HG03565 (cell line): ENCODE measurements at regions not wholly inside any gene's neighbourhood (a gene's known extent, or its start where the extent isn't known, plus 50 kb on each side); places are given as distances from the start of the nearest gene placed in this dataset.

ENCODE experiments used
- ATAC-seq: cut with Tn5 transposase; IDR thresholded peaks from one replicate; pipeline ENCODE4 v1.9.1; 2021; ENCODE audit warnings: mild to moderate bottlenecking, moderate library complexity; ENCODE audit not compliant: unreplicated experiment

DNA sequence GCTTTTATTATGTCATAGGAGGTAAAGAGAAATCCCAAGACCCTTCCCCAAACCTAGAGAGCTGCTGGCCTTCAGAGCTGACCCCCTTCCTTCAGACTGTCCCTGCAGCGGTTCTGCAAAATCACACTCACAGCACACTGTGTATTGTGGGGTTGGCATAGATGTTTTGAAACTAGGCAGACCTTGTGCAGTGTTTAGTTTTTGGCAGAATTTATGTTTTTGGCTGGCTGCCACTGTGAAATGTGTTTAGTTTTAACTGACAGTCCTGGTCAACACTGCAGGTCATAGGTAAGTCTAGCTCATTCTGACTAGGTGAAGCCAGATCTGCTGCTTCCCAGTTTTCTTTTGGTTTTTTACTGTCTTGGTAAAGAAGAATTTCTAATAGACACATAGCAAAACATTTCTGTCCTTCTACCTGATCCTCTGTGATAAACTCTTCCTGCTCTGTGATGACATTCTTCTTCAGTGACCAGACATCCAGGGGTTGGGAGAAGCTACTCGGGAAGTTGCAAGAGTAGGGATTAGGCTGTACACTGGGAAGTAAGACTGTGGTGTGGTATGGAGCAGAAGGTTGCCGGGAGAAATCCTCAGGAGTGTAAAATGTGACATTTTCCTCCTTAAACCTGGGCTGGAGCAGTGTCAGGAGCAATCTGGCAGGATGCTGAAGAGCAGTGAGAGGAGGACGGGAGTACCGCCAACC, 209.6 kb upstream of the MCTP2 start:
- no peak for ATAC-seq

DNA sequence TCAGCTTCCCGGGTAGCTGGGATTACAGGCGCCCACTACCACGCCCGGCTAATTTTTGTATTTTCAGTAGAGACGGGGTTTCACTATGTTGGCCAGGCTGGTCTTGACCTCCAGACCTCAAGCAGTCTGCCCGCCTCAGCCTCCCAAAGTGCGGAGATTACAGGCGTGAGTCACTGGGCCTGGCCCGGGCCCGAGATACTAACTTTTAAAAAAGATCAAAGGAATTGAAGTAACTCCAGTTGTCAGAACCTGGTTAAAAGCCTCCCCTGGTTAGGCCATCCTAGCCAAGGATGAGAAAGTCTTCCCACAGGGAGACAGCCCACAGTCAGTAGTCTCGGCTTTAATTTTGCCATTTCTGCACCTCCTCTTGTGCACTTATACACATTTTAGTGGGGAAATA, 212.3 kb upstream of the MCTP2 start:
- ATAC-seq, result no peak

DNA sequence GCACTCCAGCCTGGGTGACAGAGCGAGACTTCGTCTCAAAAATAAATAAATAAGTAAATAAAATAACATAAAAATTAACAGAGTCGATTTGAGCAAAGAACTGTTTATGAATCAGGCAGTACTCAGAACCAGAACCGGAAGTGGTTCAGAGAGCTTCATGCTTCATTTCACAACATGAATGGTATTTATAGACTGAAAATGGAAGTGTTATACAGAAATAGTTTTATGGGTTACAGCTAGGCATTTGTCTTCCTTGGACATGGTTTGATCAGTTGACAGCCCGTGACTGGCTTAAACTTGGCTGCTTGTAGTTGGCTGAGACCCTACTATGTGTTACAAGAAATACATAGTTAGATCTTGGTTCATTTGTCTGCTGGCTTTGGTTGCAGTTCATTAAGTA, 216.0 kb upstream of the MCTP2 start:
- no peak for ATAC-seq

DNA sequence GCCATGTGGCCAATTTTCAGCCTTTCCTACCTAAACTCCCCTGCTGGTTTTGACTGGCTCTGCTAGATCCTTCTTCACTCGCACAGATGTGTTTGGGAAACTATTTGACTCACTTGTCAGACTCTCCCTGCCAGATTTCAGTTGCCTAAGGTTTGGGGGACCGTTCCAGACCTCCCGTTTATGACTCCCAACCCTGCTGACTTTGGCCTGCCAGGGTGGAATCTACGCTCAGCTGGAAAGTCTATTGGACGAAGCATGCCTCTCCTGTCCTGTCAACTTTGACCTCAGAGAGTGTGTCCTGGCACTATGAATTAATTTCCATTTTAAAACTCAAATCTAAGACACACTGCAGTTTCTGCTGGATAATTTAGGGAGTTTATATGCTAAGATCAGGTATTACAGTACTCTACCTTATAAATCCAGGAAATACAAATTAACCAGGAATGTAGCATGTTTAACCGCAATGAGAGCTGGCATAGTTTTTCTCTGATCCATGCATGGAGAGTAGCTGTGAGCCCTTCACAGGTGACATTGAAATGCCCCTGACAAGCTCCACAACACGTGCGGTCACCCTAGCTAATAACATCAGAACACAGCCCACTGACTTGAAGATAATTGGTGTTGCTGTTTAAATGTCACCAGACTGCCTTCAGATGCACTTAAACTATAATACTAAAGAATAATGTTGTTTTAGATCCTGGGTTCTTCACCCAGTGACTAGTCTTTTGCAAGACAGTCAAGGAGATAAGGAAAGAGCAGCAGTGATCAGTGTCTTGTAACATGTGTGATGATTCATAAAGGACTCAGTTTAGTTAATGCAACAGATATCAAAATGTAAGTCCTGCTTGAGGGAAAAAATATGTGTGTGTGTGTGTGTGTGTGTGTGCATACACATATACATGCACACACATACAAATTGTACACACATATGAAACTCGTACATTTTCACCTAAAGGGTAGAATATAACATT, 223.0 kb upstream of the MCTP2 start:
- no peak for ATAC-seq

DNA sequence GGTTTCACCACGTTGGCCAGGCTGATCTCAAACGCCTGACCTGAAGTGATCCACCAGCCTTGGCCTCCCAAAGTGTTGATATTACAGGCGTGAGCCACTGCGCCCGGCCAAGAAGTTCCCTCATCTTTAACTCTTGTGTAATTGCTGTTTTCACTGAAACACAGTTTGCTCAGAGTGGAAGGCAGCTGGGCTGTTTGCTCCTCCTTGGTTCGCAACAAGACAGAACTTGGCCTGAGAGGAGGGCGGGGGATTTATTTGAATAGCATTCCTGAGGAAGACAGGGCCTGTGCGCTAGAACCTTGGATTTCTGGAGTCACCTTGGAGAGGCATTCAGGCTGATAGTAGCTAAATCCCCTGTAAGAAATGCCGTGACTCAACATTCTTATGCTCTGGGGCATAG, 226.7 kb upstream of the MCTP2 start:
- ATAC-seq, result no peak

DNA sequence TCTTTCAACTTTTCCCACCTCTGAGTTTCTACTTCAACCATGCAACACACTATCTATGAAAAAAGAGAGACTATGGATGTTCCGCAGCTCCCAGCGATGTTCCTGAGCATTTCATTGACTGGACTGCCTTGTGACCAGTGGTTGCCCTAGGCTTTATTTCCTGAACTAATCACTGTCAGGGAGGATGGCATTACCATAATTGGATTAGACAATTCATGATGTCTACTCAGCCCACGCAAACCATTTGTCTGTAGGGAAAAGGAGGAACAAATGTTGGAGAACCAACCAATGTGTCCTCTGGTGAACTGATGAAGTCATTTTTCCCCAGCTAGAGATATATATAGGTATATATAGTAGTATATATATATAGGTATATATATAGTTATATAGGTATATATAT, 229.3 kb upstream of the MCTP2 start:
- ATAC-seq, result no peak

DNA sequence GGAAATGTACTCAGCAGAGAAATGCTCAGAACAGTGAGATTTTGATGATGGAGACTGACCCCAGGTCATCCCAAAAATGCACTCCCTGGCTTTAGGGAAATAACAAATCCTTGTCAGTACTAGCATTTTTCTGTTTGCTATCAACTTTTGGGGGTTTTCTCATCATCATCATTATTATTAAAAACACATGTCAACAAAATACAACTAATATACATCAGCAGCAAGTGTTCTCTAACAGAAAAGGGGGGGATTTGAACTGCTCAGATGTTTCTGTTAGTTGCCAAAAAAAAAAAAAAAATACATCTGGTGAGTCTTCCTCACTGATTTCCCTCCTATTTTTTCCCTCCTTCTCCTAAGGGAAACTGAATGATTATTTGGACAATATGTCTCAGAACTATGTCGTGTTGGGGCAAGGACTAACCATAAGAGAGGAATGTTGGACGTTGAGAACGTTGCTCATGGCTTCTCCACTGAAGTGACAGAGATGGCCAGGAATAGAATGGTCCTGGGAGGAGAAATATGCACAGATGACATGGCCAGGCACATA, 230.0 kb upstream of the MCTP2 start:
- no peak for ATAC-seq

DNA sequence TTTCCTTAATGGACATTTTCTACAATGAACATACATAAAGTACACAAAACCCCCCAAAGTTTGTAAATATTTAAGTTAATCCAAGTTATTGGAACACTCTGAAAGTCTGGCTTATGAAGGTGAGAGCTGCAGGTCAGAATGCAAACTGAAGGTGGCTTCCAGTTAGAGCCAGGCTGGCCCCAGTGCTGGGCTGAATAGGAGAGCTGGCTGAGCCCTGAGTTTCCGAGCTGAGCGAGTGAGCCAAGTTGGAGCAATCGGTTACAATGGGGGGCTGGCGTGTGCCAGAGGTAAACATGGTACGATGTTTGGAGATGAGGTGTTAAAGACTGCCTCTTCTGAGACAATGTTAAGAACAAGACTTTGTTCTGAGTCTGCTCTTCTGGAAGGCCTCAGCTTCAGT, 230.8 kb upstream of the MCTP2 start:
- ATAC-seq, result no peak

DNA sequence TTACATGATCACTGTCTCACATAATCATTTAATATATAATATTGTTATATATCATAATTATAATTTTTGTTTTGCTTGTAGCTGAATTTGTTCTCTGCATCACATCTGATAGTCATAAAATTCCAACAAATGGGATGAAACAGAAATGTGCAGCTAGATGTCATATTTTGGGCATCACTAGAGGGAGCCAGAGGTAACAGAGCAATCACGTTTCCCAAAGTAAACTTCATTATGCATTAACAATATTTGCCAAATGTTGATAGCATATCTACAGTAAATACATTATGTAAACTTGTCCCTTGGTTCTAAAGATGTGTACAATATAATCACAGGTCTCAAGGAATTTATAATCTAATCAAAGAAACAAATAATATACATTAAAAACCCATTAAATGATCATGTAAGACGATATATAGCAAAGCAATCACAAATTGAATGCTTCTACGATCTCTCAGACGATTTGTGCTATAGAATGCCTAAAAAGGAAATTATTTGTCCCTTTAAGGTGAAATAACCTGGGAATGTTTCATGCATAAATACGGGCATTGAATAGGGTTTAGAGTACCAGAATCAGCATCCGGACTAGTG, 234.2 kb upstream of the MCTP2 start:
- ATAC-seq, result no peak

DNA sequence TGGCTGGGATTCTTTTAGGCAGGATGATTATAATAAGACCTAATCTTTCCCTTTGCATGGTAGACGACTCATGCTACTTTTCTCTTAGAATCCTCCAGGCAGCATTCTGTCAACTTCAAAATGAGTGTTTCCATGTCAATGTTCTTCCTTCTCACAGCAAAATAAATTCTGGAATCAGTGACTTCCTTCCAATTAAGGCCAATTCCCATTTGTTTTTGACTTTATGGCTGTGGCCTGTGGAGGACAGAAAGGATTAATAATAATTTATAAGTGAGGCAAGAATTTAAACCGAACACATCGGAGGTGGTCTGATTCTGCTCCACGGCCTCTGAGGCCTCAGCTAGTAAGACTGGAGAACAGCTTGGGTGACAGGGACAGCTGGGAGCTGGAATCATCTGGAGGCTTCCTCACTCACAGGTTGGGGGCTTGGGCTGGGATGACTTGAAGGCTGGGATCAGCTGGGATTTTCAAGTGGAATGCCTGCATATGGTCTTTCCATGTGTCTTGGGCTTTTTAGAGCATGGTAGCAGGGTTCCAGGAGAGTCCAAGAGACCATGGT, 241.8 kb upstream of the MCTP2 start:
- no peak for ATAC-seq

DNA sequence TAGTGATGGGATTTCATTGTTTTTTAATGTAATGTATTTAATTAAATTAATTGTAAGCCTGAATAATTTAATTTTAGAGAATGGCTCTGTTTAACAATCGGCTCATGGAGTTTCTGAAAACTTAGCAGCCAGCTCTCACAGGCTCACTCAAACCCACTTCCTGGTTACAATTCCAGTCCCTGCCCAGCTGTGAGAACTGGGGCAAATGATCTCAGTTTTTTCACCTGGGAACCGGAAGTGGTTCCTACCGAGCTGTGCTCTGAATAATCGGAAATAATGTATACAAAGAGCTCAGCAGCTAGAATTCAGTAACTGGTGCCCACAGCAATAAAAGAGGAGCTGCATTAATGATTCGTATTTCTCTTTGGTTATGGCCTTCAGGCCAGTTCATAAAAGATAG, 244.3 kb upstream of the MCTP2 start:
- ATAC-seq, result no peak

DNA sequence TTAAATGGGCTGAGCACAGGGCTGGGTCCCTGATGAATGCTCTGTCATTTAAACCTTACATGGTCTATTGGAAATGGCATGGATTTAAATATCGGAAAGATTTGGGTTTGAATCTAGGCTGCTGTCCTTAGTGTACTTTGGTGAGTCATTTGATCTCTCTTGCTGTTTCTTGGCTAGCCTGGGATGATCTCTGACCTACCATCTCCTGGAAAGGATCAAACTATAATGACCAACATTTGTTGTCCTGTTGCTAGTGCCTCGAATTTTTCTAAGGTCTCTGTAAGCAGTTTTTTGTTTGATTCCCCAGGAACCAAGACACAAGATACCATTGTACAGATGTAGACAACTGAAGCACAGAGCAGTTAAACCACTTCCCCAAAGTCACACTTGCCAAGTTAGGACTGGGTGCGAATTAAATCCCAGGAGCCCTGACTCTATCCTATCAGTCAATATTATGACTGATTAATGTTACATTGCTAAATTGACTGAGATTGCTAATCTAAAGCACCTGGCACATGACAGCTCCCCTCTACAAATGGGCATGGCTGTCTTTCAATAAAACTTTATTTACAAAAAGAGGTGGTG, 244.9 kb upstream of the MCTP2 start:
- no peak for ATAC-seq

DNA sequence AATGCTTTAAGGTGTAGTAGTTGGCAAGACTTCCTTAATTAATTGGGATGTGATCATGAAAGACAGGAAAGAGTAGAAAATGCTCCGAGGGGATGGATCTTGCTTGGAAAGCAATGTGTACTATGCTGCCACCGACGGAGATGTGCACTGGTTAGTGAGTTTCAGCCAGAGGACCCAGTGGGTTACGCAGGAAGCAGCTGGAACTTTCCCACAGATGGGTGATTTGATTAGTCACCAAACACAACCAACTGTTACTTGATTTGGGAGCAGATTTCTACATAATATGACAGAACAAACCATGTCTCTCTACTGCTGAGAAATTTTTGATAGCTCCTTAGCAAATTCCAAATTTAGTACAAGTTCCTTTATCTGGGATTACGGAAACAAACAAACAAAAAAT, 245.4 kb upstream of the MCTP2 start:
- no peak for ATAC-seq

DNA sequence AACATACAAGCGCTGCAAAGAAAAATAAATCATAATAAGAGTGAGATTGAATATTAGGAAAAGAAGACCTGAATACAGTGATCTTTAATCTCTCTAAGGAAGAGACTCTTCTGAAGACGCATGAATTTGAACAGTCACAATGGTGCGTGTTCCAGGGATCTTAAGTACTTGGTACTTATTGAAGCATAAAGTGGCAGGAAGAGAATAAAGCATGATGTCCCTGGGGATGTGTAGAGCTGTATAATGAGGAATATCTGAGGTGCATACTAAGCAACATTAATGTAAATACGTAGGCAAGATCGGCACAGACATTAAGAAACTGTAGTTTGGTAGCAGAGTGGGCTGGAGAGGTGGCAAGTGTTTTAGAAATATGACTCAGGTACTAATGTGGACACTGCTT, 246.2 kb upstream of the MCTP2 start:
- ATAC-seq, result no peak

DNA sequence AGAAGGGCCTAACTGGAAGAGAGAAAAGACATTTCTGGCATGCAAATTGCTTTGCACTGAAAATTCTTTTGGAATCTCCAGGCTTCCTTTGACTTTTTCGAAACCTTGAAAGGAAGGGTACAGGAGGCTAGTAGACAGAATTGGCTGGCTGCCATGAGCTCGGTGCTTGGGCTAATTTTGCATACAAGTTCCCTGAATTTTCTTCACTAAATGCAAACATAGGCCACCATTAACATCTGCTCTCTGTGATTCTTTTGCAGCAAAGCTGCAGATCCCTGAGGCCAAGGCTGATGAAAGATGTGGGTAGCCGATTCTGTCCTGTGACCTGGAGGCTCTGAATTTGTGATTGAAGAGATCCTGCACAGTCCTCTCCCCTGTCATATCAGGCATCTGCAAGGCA, 247.8 kb upstream of the MCTP2 start:
- no peak for ATAC-seq

DNA sequence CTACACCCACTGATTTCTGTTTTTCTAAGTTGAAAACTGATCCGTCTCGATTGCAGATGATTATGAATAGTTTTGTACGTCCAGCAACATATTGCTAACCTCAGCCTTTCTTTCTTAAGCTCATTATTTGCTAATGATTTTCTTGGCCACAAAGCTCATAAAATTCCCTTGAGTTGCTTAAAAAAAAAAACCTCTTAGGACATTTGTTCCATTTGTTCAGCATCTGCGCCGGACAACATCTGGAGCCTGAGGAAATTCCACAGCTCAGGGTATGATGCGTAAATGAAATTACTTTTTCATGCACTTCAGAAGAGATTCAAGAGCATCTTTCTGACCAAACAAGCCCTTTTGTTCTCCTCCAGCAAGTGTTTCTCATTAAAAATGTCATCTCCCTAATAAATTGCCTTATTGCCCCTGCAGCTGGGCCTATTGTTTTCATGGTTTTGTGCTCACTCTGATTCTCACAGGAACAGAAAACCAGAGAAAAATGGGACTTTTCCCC, 249.1 kb upstream of the MCTP2 start:
- ATAC-seq, result no peak

DNA sequence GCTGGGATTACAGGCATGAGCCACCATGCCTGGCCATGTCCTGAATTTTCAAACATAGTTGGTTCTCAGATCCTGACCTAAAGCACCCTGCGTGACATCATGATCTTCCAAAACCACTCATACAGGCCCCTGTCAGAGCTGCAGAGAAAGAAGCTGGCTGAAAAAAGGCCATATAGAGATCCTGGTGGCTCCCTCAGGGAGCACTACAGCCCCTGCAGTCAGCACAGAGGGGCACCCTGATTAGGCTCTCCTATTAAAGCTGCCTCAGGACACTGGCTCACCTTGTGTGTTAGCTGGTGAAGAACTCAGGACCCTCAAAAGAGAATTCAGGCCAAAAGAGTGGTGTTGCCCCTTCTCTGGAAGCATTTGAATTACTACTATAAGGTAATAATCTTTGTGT, 249.7 kb upstream of the MCTP2 start:
- ATAC-seq, result no peak

DNA sequence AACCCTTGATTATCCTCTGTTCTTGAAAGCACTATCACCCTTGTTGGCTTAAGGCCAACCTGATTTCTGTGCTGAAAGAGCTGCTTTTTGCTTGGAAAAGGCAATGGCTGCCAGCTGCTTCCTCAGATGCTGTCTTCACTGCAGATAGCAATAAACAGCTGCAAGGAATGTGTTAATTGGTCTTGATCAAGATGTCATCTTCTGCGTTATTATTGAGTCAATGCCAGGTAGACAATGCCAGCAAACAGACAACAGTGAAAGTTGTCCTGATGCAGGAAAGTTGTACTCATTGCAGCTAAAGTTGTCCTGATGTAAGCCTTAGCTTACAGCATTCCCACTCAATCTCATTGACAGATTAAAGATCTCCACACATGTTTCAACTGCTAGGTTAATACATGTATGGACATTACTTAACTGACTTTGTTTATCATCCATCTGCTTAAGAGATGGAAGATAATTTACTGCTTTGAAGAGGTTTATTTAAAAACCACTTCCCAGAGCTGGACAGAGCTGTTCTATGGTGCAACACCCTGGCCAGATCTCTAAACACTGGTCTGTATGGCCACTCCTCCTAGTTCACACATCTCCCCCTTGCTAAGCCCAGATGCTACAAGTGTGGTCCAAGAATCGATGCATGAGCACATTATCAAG, 251.0 kb upstream of the MCTP2 start:
- no peak for ATAC-seq

DNA sequence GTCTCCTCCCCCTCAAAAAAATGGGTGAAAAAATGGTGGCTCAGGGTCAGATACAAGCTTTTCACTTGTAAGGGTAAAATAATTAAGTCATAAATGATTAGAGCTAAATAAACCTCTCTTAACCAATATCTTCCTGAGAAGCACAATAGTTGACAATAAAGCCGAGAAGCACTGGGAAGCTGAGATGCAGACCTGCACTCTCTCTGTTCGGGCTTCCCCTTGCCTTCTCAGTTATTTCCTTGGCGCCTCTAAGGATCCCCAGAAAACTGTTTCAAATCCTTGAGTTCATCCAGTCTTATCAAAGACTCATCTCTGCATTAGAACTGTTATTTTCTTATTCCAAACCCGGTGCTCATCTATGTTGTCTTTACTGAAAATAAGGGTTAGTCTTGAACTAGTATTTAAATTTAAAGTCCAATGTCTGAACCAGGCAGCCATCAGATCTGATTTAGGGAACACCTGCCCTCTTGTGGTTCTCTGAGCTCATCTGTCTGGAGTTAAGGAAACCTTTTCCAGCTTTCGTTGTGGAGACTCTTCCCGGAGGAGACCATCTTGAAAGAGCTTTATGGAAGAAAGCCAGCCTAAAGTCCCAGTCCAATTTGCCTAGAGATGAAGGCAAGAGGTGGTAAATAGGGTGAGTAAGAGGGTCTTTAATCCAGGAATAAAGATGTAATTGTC, 256.4 kb upstream of the MCTP2 start:
- no peak for ATAC-seq

DNA sequence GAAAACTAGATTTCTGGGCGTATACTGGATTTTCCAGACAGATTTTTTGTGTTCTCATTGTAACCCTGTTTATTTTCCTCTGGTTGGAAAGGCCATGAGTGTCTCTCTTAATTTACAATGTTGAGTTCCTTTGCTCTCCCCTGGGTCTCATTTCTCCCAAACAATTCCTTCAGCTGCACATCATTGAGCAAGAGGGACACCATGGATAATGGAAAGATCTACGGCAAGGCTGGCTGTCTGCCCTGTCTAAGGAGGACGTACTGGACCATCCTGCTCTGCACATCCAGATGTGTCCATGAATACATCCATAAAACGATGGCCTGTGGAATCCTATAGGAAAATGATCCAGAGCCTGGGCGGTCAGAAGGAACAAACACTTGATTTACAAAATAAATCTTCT, 258.1 kb upstream of the MCTP2 start:
- no peak for ATAC-seq
